HG03095 (cell line): ENCODE measurements at regions not wholly inside any gene's neighbourhood (a gene's known extent, or its start where the extent isn't known, plus 50 kb on each side); places are given as distances from the start of the nearest gene placed in this dataset.

Source experiments
- ATAC-seq: cut with Tn5 transposase; IDR thresholded peaks from one replicate; pipeline ENCODE4 v1.9.1; 2021; ENCODE audit warnings: moderate library complexity; ENCODE audit not compliant: unreplicated experiment

- no peak for ATAC-seq
These were observed 227.4 kb upstream of the BCOR start for GRCh38 chrX:40325161-40325560.

- ATAC-seq = no peak
These were observed 226.2 kb upstream of the BCOR start for GRCh38 chrX:40323977-40324376.

GRCh38 chrX:40320819-40321218 lies 223.1 kb upstream of the BCOR start:
- no peak for ATAC-seq

GRCh38 chrX:40318801-40319200 lies 221.0 kb upstream of the BCOR start:
- no peak for ATAC-seq

GRCh38 chrX:40318076-40318475 lies 220.3 kb upstream of the BCOR start:
- no peak for ATAC-seq

- ATAC-seq = no peak
These were observed 218.7 kb upstream of the BCOR start for GRCh38 chrX:40316502-40316901.

GRCh38 chrX:40314070-40314469 lies 216.3 kb upstream of the BCOR start:
- no peak for ATAC-seq

GRCh38 chrX:40313269-40313668 lies 215.5 kb upstream of the BCOR start:
- ATAC-seq = no peak

GRCh38 chrX:40310447-40310846 lies 212.7 kb upstream of the BCOR start:
- no peak for ATAC-seq

- ATAC-seq = no peak
These were observed 212.3 kb upstream of the BCOR start for GRCh38 chrX:40310016-40310415.

GRCh38 chrX:40307871-40308270 lies 210.1 kb upstream of the BCOR start:
- no peak for ATAC-seq

GRCh38 chrX:40304115-40304514 lies 206.4 kb upstream of the BCOR start:
- ATAC-seq = no peak

- no peak for ATAC-seq
These were observed 205.7 kb upstream of the BCOR start for GRCh38 chrX:40303256-40304077.

GRCh38 chrX:40300286-40300890 lies 202.6 kb upstream of the BCOR start:
- ATAC-seq = no peak

GRCh38 chrX:40299641-40300046 lies 201.9 kb upstream of the BCOR start:
- no peak for ATAC-seq

GRCh38 chrX:40298572-40299479 lies 201.1 kb upstream of the BCOR start:
- ATAC-seq = no peak

- no peak for ATAC-seq
These were observed 200.3 kb upstream of the BCOR start for GRCh38 chrX:40298069-40298468.

- ATAC-seq = no peak
These were observed 193.8 kb upstream of the BCOR start for GRCh38 chrX:40291553-40291952.

GRCh38 chrX:40290517-40290916 lies 192.8 kb upstream of the BCOR start:
- no peak for ATAC-seq

- ATAC-seq = no peak
These were observed 188.1 kb upstream of the BCOR start for GRCh38 chrX:40285876-40286275.

- no peak for ATAC-seq
These were observed 187.1 kb upstream of the BCOR start for GRCh38 chrX:40284852-40285251.

- no peak for ATAC-seq
These were observed 186.2 kb upstream of the BCOR start for GRCh38 chrX:40283981-40284380.
